ENCODE measurements at regions not wholly inside any gene's neighbourhood (a gene's known extent, or its start where the extent isn't known, plus 50 kb on each side); places are given as distances from the start of the nearest gene placed in this dataset.

DNA sequence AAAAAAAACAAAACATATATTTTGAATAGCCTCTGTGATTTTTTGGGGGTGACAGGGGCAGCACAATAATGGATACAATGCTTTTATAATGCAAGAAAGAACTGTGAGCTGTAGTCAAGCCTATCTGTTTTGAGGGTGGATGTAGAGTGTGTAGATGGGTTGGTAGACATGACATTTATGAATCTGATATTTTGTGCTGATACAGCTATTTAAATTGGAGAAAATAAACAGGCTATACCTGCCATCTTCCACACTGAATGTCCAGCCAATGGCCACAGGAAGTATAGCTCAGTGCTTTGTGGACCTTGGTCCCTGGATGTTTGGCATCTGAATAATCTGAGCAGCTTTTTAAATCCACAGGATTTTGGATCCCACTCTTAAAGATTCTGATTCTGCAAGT is 175.0 kb downstream of the NEDD1 start:
- DNase-seq (ENCODE audit: low read depth in 3 of 3, low spot score in 1 of 3): no peak

- DNase-seq (ENCODE audit: low read depth in 3 of 3, low spot score in 1 of 3): no peak
These were observed 186.2 kb downstream of the NEDD1 start for GRCh38 chr12:97093187-97093683.

DNA sequence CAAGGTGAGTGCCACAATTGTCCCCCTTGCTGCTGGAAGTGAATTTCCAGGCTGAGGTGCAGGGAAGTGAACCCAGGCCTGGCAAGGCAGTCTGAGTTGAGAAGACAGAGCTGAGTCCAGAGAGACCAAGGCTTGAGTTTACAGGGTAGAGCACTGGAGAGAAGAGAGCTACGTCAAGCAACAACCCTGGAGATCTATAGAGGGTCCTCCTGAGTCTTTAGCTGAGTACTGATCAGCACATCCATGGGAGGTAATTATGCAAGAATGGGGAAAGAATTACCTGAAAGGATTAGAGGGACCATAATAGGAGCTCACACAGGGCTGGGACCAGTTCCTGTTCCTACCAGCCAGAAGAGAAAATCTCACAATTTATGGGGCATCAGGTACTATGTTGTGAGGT is 190.7 kb downstream of the NEDD1 start:
- DNase-seq (ENCODE audit: low read depth in 3 of 3, low spot score in 1 of 3): no peak

GRCh38 chr12:97109441-97109840 is 202.4 kb downstream of the NEDD1 start:
- no peak for DNase-seq (ENCODE audit: low read depth in 3 of 3, low spot score in 1 of 3)

- DNase-seq (ENCODE audit: low read depth in 3 of 3, low spot score in 1 of 3): no peak
These were observed 205.1 kb downstream of the NEDD1 start for GRCh38 chr12:97112136-97112535.

DNA sequence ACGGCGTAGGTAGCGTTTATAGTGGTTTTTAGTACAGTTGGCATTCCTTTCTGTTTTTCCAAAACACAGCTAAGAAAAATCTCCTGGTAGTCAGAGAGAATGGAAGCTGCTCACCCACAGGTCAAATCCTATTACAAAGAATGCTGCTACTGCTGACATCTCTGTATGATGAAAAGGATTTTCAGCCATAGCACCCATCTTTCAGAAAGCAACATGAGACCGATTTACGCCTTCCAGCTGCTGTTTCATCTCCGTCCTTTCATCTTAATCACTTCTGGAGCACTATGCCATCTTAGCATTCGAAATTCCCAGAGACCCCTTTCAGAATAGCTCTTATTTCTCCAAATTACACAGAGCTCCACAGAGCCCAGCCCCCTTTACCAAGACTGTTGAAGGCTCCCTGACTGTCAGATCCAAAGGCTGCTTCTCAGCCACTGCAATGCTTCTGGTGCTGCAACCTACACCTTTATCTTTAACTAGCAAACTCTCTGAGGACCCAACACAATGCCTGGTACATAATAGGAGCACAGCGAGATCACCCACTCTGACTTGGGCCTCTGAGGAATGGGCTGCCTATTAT is 211.8 kb downstream of the NEDD1 start:
- DNase-seq (ENCODE audit: low read depth in 3 of 3, low spot score in 1 of 3): no peak

DNA sequence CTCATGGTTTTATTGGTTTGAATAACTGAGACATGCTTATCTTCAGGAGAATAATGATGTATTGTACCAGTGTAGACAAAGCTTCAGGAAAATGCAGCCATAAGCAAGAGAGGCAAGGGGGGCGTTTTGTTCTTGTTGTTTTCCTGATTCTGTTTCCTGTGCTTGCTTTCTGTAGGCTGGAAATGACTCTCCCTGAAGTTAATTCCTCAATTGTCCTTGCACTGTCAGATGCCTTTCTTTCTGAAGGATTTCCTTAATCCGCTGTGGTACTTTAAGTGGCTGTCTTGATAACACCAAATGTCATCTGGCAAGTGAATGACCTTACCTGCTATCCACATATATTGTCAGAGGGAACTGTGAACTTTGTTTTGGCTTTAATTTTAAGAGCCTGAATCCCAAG is 220.0 kb downstream of the NEDD1 start:
- no peak for DNase-seq (ENCODE audit: low read depth in 3 of 3, low spot score in 1 of 3)

DNA sequence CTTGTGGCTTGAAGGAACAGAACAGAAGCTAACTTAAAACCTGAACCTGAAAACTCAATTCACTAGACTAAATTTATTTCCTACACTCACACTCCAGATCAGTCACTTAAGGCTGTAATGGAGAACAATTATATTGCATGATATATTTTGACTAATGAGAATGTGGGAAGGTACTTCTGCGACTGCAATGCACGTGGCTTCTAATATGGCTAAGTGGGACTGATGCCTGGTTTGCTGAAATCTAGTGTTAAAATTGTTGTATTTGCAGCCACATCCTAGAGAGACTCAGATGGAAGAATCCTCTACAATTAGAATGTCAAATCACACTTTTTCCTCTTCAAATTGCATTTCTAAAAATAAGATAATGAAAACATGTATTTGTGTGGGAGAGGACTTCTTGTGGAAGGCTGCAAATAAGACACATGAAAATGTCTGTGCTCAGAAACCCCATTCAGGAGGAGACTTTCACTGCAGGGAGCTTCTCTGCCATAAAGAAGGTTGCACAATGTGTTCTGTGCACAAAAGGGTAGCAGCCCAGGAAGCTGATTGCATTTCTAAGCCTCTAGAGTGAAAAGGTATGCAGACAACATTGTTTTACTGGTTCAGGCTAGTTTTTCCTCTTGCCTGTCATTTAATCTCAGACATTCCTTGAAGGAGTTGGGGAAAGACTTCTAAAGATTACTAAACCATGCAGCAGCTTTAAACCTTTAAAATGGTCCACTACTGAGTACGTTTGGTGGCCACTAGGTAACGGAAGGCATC is 224.3 kb downstream of the NEDD1 start:
- no peak for DNase-seq (ENCODE audit: low read depth in 3 of 3, low spot score in 1 of 3)

- no peak for DNase-seq (ENCODE audit: low read depth in 3 of 3, low spot score in 1 of 3)
These were observed 225.2 kb downstream of the NEDD1 start for GRCh38 chr12:97132270-97132669.

GRCh38 chr12:97134495-97134894 is 227.4 kb downstream of the NEDD1 start:
- DNase-seq (ENCODE audit: low read depth in 3 of 3, low spot score in 1 of 3): no peak

GRCh38 chr12:97140355-97140754 is 233.3 kb downstream of the NEDD1 start:
- no peak for DNase-seq (ENCODE audit: low read depth in 3 of 3, low spot score in 1 of 3)

DNA sequence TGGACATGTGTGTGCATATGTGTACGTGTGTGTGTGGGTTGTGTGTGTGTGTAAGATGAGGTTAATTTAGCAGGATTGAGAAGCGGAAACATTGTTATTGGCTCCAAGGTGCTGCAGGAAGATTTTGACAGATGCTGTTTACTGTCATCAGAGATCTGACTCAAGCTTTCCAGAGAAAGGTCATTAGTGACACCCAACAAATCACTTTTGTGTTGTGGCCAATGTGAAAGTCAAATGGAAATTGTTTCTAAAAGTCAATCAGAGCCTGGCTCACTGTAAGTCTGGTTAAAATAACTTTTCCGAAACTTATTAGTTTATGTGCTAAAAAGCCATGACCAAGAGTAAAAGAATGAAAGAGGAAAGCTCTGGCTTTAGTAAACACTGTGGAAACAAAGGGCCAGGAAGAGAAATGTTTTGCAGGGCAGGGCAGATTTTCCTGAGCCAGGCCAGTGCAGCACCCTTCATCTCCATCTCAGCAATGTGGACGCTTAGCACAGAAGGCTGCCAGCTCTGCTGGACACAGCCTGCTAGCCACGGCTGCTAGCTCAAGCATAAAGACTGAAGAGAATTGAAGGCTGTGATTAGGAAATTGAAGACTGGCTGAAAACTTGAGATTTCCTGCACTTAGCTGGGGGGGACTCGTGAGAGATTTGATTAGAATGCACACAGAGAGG is 235.8 kb downstream of the NEDD1 start:
- DNase-seq (ENCODE audit: low read depth in 3 of 3, low spot score in 1 of 3): no peak

DNA sequence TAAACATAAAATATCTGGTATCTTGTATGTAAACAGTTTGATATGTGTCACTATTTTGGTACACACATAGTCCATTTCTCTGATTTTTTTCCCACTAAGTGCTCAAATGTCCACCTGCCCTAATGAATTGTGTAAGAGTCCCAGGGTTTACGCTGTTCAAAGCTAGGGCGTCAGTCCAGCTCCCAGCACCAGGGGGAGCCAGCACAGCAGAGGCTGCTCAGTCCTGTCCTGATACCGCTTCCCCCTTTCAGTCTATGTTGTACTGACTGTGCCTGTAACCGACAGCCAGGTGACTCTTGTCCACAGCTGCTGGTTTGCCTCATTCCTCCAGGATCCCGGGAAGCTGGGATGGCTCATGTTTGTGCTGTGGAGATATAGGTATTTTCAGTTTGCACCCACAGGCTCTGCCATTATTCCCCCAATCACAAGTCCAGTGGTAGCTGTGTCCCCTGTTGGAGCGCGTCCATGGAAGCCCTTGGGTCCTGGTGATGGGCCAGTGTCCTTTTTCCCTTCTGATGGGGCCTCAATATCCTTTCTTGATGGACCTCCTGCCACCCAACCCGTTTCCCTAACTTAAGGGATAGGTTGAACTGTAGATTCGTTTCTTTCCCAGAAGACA is 242.0 kb downstream of the NEDD1 start:
- peak in 1 of 3 donors; percentile 37 for DNase-seq (ENCODE audit: low read depth in 3 of 3, low spot score in 1 of 3)

- DNase-seq (ENCODE audit: low read depth in 3 of 3, low spot score in 1 of 3): no peak
These were observed 244.4 kb downstream of the NEDD1 start for GRCh38 chr12:97151481-97151880.

GRCh38 chr12:97159377-97159776 is 252.3 kb downstream of the NEDD1 start:
- DNase-seq (ENCODE audit: low read depth in 3 of 3, low spot score in 1 of 3): no peak

DNA sequence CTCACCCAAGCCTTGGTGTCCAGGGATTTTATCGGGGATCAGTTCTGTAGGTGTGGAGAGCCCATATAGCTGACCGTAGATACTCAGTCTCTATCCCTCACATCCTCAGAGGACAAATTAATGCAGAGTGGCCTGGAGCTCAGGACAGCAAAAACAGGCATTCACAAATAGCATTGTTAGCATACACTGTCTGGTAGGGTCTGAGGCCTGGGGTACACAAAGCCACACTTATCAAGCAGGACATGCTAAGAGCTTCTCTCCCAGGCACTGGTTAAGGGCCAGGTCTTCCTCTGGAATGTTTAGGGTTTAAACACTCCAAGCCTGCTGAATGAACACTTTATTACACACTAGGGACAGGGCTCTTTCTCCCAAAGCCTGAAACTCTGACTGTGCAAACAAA is 253.2 kb downstream of the NEDD1 start:
- DNase-seq (ENCODE audit: low read depth in 3 of 3, low spot score in 1 of 3): no peak

DNA sequence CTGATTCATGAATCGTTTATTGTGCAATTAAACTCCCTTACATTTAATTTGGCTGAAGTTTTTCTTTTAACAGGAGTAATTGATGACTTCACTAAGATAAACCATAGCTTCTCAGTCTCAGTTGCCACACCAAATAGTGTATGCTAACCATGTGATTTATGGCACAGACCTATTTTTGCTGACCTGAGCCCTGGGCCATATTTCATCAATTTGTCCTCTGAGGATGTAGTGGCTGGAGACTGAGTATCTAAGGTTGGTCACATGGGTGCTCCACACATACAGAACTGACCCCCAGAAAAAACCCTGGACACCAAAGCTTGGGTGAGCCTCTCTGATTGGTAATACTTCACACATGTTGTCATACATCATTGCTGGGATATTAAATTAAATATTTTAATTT is 255.1 kb downstream of the NEDD1 start:
- DNase-seq (ENCODE audit: low read depth in 3 of 3, low spot score in 1 of 3): no peak

GRCh38 chr12:97164936-97165335 is 257.9 kb downstream of the NEDD1 start:
- no peak for DNase-seq (ENCODE audit: low read depth in 3 of 3, low spot score in 1 of 3)

DNA sequence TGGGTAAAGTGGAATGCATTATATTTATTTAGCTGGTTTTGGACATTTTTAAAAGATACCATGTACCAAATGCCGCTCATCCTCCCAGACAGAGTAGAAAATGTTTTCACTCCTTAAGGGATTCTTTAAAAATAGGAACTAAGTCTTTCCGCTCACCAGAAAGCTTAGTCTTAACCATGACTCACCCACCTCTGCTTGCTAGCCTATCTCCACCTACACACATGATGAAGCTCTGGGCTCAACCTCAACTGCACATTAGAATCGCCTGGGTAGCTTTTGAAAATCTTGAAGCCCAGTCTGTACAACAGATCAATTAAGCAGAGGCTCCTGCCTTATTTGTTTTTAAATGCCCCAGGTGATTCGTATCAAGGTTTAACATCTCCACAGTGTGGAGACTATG is 260.5 kb downstream of the NEDD1 start:
- no peak for DNase-seq (ENCODE audit: low read depth in 3 of 3, low spot score in 1 of 3)

GRCh38 chr12:97168804-97169203 is 261.7 kb downstream of the NEDD1 start:
- DNase-seq (ENCODE audit: low read depth in 3 of 3, low spot score in 1 of 3): no peak

DNA sequence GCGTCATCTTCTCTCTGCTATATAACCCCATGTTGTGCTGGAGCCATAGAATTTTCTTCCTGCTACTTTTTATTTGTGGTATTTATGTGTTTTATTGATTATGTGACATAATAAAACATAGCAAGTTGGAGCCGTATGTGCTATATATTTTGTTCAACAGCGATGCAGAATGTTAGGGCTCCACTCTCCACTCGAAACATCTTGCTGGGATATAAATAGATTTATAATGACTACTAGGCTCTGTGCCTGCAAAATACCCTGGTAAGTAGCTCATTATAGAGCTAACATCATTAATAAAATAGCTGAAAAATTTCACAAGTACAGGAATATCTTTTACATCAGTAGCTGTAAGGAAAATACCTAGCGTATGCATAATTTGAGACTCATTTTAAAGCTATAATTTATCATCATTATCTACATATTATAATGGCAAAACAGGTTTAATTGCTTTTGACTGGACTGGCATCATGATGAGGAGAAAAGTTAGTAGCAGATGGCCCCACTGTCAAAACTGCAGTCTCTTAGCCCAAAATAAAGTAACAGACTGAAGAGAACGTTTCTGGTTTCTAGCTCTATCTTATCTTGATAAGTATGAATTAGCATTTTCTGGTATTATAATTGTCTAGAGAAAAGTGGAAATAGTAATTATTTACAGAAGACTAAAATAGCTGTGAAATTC is 263.0 kb downstream of the NEDD1 start:
- no peak for DNase-seq (ENCODE audit: low read depth in 3 of 3, low spot score in 1 of 3)
